Neural cell (in vitro differentiated cells): ENCODE measurements at regions not wholly inside any gene's neighbourhood (a gene's known extent, or its start where the extent isn't known, plus 50 kb on each side); places are given as distances from the start of the nearest gene placed in this dataset.

Experiments used
- CTCF ChIP-seq: fragments of 450-650 bp; IDR thresholded peaks from 2 replicates; pipeline ENCODE4 v1.5.1; 2014; ENCODE audit warnings: antibody characterized with exemption, mild to moderate bottlenecking, moderate library complexity; ENCODE audit not compliant: poor library complexity, severe bottlenecking
- EZH2 ChIP-seq: fragments of 200-600, 300-800 bp; shearing (Covaris generic), sonication (generic); IDR thresholded peaks from 2 replicates; pipeline ENCODE4 v1.6.1; 2014; ENCODE audit warnings: antibody characterized with exemption, low read length, borderline replicate concordance, mild to moderate bottlenecking; ENCODE audit not compliant: insufficient read depth, poor library complexity, severe bottlenecking
- MXI1 ChIP-seq: fragments of 450-650 bp; conservative IDR thresholded peaks from 2 replicates; pipeline ENCODE4 v1.6.1; 2014; ENCODE audit warnings: antibody characterized with exemption, mild to moderate bottlenecking; ENCODE audit not compliant: poor library complexity, severe bottlenecking
- TAF1 ChIP-seq: IDR thresholded peaks from 2 replicates; pipeline ENCODE4 v1.6.1; 2012; ENCODE audit warnings: low read depth

- TF ChIP-seq TAF1, result no peak
- TF ChIP-seq CTCF, result no peak
- TF ChIP-seq MXI1, result no peak
- TF ChIP-seq EZH2, result no peak
Measured at GRCh38 chr1:169001353-169001752, 105.1 kb upstream of the ATP1B1 start.
